ENCODE measurements at regions not wholly inside any gene's neighbourhood (a gene's known extent, or its start where the extent isn't known, plus 50 kb on each side); places are given as distances from the start of the nearest gene placed in this dataset.

DNA sequence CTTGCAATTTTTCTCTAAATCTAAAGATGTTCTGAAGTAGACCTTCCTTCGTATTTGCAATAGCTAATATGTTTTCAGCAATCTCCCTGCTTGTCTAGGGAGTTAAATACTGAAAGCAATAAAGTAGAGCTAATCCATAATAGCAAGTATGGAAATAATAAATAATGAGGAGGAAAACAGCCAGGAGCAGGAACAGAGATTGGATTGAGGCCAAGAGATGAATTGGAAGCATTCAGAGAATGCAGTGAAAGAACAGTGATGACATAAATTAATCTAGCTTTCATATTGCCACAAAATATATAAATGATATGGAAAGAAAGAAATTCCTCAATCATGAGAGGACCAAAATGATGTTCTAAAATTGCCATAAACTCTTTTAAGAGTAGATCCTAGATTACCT, 679.7 kb downstream of the METTL4 start:
- no peak for DNase-seq

- no peak for DNase-seq
Observed at GRCh38 chr18:1892191-1892590, 679.1 kb downstream of the METTL4 start.

- no peak for DNase-seq
Observed at GRCh38 chr18:1895456-1896185, 675.7 kb downstream of the METTL4 start.

- no peak for DNase-seq
Observed at GRCh38 chr18:1906421-1906820, 664.9 kb downstream of the METTL4 start.

DNA sequence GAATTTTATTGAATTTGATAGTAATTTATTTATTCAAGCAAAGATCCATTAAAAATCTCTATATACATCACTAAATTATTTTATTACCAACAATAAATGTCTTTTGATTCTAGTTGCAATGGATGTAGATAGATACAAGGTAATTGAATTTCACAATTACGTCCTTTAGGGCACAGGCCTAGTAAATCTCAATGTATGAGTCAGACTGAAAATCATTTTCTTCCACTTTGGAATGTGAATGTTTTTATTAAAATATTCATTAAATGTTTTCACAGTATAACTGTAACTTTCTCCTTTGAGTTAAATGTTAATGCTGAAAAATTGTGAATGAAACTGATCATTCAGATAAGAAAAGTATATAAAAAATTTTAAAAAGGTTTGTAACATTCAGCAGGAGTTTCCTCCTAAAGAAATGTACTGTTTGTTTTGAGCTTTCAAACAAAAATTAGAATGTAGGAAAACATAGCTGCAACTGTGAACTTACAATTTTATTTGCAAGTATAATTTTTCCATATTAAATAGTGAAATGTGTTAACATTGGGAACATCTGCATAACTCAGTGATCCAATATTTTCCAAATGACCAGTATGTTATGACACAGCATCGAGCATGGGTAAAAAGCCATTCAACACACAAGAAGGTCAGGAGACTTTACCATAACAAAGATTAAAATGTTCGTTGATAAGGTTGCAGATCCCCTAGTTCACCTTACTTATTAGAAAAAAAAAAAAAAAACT, 663.7 kb downstream of the METTL4 start:
- DNase-seq: no peak

- DNase-seq: no peak
Observed at GRCh38 chr18:1914489-1914888, 656.8 kb downstream of the METTL4 start.

DNA sequence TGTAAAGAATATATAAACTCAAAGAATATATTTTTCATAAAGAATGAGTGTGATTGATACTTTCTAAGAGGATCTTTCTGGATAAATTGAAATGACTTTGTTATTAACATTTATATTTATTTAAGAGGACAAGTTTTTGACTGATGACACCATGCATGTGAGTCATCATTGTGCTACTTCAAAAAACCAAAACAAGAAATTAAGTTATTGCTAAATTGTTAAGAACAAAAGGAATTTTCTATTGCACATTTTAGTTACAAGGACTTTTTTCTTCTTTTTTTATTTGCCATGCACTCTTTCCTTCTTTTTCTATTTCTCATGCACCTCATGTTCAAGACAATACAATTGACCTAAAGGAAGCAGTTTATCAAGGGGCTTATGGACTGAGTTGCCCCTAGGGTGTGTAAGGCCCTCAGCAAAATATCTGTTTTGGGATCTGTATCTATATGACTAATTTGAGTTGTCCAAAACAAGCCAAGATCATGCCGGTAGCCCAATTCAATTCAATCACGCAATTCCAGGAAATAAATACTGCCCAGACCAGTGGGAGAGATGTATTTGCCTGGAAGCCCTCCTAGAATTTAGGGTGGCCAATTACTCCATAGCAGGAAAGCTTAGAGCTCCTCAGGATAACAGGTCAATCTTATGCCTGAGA, 654.3 kb downstream of the METTL4 start:
- no peak for DNase-seq

DNA sequence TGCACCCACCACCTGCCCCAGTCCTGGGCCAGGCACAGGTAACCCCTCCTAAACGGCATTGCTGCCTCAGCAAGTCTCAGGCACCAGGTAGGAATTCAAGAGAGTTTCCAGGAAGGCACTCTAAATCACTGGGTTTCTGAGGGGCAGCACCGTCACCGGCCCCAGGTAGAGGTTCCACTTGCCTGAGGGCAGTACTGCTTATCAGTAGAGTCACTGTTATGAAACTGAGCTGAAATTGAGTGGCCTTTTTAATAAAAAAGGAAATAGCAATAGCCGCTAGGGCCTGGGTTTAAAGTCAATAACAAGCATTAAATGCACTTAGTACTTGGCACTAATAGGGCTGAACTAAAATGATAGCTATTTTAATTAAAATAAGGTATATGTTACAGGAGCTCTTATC, 653.7 kb downstream of the METTL4 start:
- DNase-seq: no peak

DNA sequence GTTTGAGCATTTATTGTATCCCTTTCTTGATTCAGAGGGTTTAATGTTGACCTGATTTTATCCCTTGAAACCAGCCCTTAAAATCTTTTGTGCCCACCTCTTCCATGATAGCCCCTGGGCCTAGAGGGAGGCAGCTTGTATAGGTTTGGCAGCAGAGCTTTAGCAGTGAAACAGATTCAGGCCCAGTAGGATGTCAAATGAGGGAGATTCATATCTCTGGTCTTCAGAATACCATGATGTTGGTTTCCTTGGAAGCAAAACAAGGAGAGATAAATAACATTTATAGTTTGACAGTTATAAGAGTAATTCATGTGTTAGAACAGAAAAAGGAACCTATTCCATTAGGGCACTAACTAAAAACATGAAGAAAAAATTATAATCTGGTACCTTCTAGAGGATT, 649.2 kb downstream of the METTL4 start:
- DNase-seq: no peak

- DNase-seq: no peak
Observed at GRCh38 chr18:1928711-1929110, 642.6 kb downstream of the METTL4 start.

GRCh38 chr18:1929720-1930119, 641.6 kb downstream of the METTL4 start:
- no peak for DNase-seq

DNA sequence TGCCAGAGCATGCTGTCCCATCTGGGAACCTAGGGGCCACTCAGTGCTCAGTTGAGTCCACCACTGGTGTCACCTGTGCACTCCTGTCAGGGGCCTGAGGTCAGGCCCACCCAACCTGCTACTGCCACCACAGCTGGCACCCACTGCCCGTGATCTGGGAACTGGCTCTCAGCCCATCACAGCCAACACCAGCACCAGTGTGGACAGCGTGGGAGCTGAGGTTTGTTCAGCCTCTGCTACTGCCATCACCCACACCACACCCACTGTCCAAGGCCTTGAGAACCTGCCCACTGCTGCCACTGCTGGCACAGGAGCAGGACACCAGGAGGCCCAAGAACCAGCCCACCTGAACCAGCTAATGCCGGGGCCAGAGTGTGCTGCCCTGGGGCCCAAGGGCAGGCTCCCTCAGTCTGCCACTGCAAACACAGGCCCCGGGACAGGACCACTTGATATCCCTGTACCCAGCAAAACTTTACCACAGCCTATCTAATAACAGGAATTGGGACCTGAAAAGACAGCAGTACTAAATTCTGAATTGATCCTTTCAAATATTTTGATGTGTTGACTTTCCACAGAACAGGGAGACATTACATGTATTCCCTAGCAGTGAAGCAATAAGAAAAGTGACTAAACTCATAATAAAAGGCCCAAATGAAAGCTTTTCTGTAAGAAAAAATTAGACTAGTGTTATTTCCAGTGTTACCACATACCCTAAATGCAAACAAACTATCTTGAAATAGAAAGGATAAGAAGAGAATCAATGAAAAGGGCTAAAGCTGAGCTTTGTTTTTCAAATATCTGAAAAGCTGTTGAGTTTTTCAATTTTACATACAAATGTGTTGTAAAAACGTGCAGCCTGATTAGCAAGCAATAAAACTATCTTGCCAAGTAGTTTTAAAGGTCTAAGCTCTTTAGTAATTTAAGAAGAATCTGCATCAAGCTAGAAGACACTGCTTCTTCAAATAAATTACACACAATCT, 640.7 kb downstream of the METTL4 start:
- no peak for DNase-seq

- no peak for DNase-seq
Observed at GRCh38 chr18:1952486-1952885, 618.8 kb downstream of the METTL4 start.

DNA sequence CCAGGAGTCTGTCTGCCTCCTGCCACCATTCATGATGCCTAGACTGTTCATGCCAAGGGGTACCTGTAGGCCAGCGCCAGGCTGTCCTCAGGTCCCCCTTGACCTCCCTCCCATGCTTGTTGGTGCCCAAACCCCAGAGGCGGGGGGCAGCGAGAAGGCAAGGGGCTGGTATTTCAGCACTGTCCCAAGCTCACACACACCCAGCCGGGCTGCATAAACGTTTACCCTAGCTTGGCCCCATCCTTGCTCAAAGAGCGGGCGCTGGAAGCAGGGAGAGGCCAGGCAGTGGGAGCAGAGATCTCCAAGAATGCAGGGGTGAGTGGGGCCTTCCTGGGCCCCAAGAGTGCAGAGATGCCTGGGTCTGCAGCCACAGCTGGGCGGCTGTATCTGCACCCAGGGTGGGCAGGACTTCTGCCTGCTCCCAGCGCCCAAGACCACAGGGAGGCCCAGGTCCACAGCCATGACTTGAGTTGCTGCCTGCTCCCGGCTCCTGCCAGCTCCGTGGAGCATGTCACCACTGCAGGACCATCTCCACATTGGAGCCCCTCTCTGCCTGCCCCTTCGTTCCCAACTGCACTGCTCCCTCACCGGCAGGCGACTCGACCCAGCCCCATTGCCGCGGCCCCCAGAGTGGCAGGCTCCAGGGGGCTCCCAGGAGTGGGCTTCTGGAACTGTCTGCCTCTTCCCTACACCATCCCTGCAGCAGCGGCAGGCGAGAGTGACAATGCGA, 616.6 kb downstream of the METTL4 start:
- DNase-seq: no peak

DNA sequence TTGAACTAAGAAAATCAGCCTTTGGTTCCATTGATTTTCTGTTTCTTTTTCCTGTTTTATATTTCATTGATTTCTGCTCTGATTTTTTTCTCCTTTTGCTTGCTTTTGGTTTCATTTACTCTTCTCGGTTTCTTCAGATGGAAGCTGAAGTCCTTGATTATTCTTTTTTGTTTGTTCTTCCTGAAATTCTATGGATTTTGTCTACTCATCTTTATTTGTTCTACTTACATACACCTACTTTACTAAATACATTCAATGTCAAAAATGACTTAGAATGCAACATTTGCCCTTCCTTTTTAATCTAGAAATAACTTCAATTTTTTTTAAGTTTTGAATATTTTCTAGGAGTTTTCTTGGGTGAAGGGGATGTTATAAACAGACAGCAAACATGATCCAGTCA, 612.5 kb downstream of the METTL4 start:
- DNase-seq: no peak

DNA sequence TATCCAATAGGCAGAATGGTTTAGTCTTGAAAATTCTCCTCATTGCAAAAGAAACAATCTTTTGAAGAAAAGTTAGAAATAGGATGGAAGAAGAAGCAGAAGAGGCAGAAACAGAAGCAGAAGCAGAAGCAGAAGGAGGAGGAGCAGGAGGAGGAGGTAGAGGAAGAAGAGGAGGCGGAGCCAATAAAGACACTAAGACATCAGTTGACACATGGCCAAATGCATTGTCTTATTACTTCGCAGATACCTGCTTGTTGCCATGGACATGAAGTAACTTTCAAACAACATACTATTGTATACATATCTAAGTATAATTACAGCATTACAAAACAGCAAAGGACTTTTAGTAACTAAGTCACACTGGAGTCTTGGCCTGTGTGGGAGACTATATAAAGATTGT, 606.3 kb downstream of the METTL4 start:
- DNase-seq: no peak

DNA sequence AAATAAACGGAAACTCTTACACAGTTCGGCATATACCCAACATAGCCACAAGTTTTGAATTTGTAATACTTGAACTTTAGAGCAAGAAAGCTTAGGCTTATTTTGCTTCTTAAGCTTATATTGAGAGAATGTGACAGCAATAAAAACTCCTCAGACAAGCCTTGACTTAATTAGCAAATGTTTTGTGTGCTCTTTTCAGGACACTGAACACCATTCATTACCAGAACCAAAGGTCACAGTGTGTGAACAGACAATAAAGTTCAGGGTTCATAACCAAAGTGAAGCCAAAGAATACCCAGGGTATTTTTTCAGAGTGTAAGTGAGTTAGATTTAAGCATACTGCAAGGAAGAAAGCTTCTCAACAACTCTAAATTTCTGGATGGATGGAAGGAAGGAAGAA, 605.8 kb downstream of the METTL4 start:
- DNase-seq: no peak

DNA sequence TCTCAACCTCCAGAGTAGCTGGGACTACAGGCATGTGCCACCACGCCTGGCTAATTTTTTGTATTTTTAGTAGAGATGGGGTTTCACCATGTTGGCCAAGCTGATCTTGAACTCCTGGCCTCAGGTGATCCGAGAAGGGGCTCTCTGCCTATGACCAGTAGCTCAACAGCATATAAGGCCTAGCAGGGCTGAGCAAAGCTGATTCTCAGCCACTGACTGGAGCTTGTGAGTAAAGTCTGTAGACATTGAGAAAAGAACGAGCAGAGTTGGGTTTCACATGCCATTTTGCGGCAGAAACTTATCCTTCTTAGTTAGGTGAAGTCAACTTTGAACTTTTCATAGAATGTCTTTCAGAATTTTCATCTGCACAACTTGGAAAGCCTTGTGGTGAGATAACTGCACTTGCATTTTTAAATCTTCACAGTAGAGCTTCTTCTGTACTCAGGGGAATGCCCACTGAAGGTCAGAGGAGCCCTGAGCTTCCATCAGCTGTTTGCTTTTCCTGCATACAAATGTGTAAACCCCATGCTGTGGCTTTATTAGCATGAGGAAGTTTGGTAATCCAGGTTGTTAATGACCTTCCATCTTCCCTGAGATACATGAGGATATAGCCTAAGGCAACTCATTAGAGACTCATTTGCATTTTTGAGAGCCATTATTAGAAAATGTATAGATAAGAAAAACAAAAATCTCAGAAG, 602.4 kb downstream of the METTL4 start:
- no peak for DNase-seq

- no peak for DNase-seq
Observed at GRCh38 chr18:1976484-1976883, 594.8 kb downstream of the METTL4 start.

- DNase-seq: no peak
Observed at GRCh38 chr18:1982056-1982455, 589.2 kb downstream of the METTL4 start.

DNA sequence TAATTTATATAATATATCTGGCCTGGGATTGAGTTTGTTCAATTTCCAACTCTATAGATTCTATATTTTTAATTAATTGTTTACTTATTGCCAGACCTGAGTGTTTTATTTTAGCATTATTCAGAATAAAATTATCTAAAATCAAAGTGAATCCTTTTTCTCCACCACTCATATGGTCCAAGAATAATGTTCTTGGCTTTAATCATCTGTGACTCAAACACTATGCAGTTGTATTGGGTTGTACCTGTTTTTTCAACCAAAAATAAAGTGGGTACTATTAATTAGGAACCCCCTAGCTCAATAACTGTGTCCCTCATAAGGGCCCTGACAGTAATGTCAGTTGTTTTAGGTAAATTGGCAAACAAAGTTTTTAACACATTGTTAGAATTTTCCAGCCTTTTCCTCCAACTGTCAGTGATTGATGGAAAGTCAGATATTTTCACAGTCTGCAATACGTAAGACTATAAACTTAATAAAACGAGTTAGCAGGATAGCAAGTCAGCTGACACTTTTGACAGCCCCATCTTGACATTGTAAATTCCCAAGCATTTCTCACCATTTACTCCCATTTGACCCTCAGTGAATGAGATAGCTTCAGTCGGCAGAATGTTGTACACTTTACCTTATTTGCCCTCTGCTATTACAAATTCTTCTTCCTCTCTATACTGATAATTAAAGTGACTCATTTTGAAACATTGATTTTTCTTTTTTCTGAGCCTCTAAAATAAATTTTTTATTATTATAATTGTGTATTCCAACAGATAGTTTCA, 587.4 kb downstream of the METTL4 start:
- DNase-seq: no peak

Measured in stimulated activated naive CD4-positive, alpha-beta T cell treated with Interleukin-2 at 50 U/mL for 16 hours (primary cell).